AG20443 (cell line): ENCODE measurements at regions not wholly inside any gene's neighbourhood (a gene's known extent, or its start where the extent isn't known, plus 50 kb on each side); places are given as distances from the start of the nearest gene placed in this dataset.
"Not testable (repeated sequence)": the region's sequence is repeated elsewhere in the genome, so short reads cannot be mapped to it uniquely, and the experiment has no call there.

Source experiments
- DNase-seq: peaks from one replicate; pipeline ENCODE4 v3.0.0; 2012; ENCODE audit warnings: low spot score, mixed read lengths

- DNase-seq = no peak
Measured at GRCh38 chr2:81523344-81523743, 1218.8 kb upstream of the LRRTM1 start.

- no peak for DNase-seq
Measured at GRCh38 chr2:81513328-81513727, 1208.8 kb upstream of the LRRTM1 start.

- DNase-seq = no peak
Measured at GRCh38 chr2:81505586-81505985, 1201.0 kb upstream of the LRRTM1 start.

- no peak for DNase-seq
Measured at GRCh38 chr2:81495556-81495955, 1191.0 kb upstream of the LRRTM1 start.

- DNase-seq = no peak
Measured at GRCh38 chr2:81483254-81483653, 1178.7 kb upstream of the LRRTM1 start.

GRCh38 chr2:81481994-81482368, 1177.4 kb upstream of the LRRTM1 start:
- no peak for DNase-seq

- DNase-seq = no peak
Measured at GRCh38 chr2:81481242-81481993, 1176.9 kb upstream of the LRRTM1 start.

- peak; percentile 3 for DNase-seq
Measured at GRCh38 chr2:81467096-81467495, 1162.5 kb upstream of the LRRTM1 start.

- no peak for DNase-seq
Measured at GRCh38 chr2:81462420-81462819, 1157.9 kb upstream of the LRRTM1 start.

- DNase-seq = no peak
Measured at GRCh38 chr2:81445176-81445575, 1140.6 kb upstream of the LRRTM1 start.

GRCh38 chr2:81437456-81438000, 1133.0 kb upstream of the LRRTM1 start:
- no peak for DNase-seq

- DNase-seq = no peak
Measured at GRCh38 chr2:81436256-81436655, 1131.7 kb upstream of the LRRTM1 start.

GRCh38 chr2:81412681-81413080, 1108.1 kb upstream of the LRRTM1 start:
- DNase-seq = no peak

GRCh38 chr2:81403508-81403907, 1099.0 kb upstream of the LRRTM1 start:
- no peak for DNase-seq

- no peak for DNase-seq
Measured at GRCh38 chr2:81396417-81397019, 1092.0 kb upstream of the LRRTM1 start.

- no peak for DNase-seq
Measured at GRCh38 chr2:81395746-81396145, 1091.2 kb upstream of the LRRTM1 start.

GRCh38 chr2:81389203-81389602, 1084.7 kb upstream of the LRRTM1 start:
- DNase-seq = no peak

GRCh38 chr2:81363800-81364199, 1059.2 kb upstream of the LRRTM1 start:
- DNase-seq = no peak

GRCh38 chr2:81362468-81362867, 1057.9 kb upstream of the LRRTM1 start:
- not testable (repeated sequence) for DNase-seq

- DNase-seq = no peak
Measured at GRCh38 chr2:81355436-81355835, 1050.9 kb upstream of the LRRTM1 start.

- DNase-seq = no peak
Measured at GRCh38 chr2:81334046-81334445, 1029.5 kb upstream of the LRRTM1 start.

GRCh38 chr2:81328968-81329367, 1024.4 kb upstream of the LRRTM1 start:
- no peak for DNase-seq

- no peak for DNase-seq
Measured at GRCh38 chr2:81327911-81328310, 1023.4 kb upstream of the LRRTM1 start.

GRCh38 chr2:81324046-81324445, 1019.5 kb upstream of the LRRTM1 start:
- no peak for DNase-seq
